ENCODE measurements at regions not wholly inside any gene's neighbourhood (a gene's known extent, or its start where the extent isn't known, plus 50 kb on each side); places are given as distances from the start of the nearest gene placed in this dataset.

- 91 to 92% methylated on average over 2 of the region's 2 CpGs for WGBS, 2 donors
- ATAC-seq = no peak
- Histone ChIP-seq H3K36me3 (no peaks in the 10 kb centered on the region), H3K4me3 (no peak overlapping the region), H3K4me1 (no peaks in the 10 kb centered on the region), H3K27ac (no peak overlapping the region), H3K9me3 (no peaks in the 10 kb centered on the region), H3K27me3 (no peaks in the 10 kb centered on the region)
- TF ChIP-seq CTCF (IDR thresholded peaks at IDR 0.05) = no peak
- no peak for DNase-seq
- intact Hi-C loops (cut with DNase I) = no loop called here
These were observed 102.0 kb downstream of the DMRTA1 start for GRCh38 chr9:22548625-22549024.

GRCh38 chr9:22574740-22575139, 128.1 kb downstream of the DMRTA1 start:
- ATAC-seq (no peak), DNase-seq (no peak)
- 81 to 83% methylated on average over 2 of the region's 2 CpGs for WGBS, 2 donors
- intact Hi-C loops (cut with DNase I) = no loop called here
- Histone ChIP-seq H3K4me3 (no peak overlapping the region), H3K36me3 (no peaks in the 10 kb centered on the region), H3K9me3 (peaks cover 0 to 81% (median 14%) of the 10 kb centered on the region in 11 donors), H3K27ac (no peak overlapping the region), H3K4me1 (no peaks in the 10 kb centered on the region), H3K27me3 (no peaks in the 10 kb centered on the region)
- no peak for TF ChIP-seq CTCF (IDR thresholded peaks at IDR 0.05)

- no peaks in the 10 kb centered on the region for H3K4me1 ChIP-seq
- no peak for TF ChIP-seq CTCF (IDR thresholded peaks at IDR 0.05)
- intact Hi-C loops (cut with DNase I) = no loop called here
- ATAC-seq (no peak), DNase-seq (no peak)
- no peaks in the 10 kb centered on the region for H3K27me3 ChIP-seq
- 59 to 61% methylated on average over 4 of the region's 4 CpGs for WGBS, 2 donors
- H3K4me3 ChIP-seq = no peak overlapping the region
- H3K27ac ChIP-seq = no peak overlapping the region
- no peaks in the 10 kb centered on the region for H3K36me3 ChIP-seq
- H3K9me3 ChIP-seq = peaks cover 0 to 48% (median 0%) of the 10 kb centered on the region in 11 donors
These were observed 134.2 kb downstream of the DMRTA1 start for GRCh38 chr9:22580788-22581187.

- Histone ChIP-seq H3K36me3 (no peaks in the 10 kb centered on the region), H3K27ac (no peak overlapping the region), H3K9me3 (peaks cover 0 to 34% (median 0%) of the 10 kb centered on the region in 11 donors), H3K4me1 (no peaks in the 10 kb centered on the region), H3K4me3 (no peak overlapping the region), H3K27me3 (no peaks in the 10 kb centered on the region)
- intact Hi-C loops (cut with DNase I) = no loop called here
- no peak for TF ChIP-seq CTCF (IDR thresholded peaks at IDR 0.05)
- no peak for ATAC-seq
- no peak for DNase-seq
These were observed 135.6 kb downstream of the DMRTA1 start for GRCh38 chr9:22582221-22582620.

- Histone ChIP-seq H3K9me3 (no peaks in the 10 kb centered on the region), H3K27me3 (no peaks in the 10 kb centered on the region), H3K27ac (no peak overlapping the region), H3K4me1 (no peaks in the 10 kb centered on the region), H3K4me3 (no peak overlapping the region), H3K36me3 (no peaks in the 10 kb centered on the region)
- intact Hi-C loops (cut with DNase I) = no loop called here
- DNase-seq (no peak), ATAC-seq (no peak)
- no peak for TF ChIP-seq CTCF (IDR thresholded peaks at IDR 0.05)
- WGBS, 2 donors = 81 to 85% methylated on average over 5 of the region's 5 CpGs
These were observed 142.3 kb downstream of the DMRTA1 start for GRCh38 chr9:22588918-22589317.

Measured in heart right ventricle (tissue), 16 donors.